KMS-11 (cell line): ENCODE measurements at regions not wholly inside any gene's neighbourhood (a gene's known extent, or its start where the extent isn't known, plus 50 kb on each side); places are given as distances from the start of the nearest gene placed in this dataset.

Experiments used
- H2AFZ ChIP-seq: fragments of 200-600 bp; sonication (generic); 2 replicates; pipeline ENCODE4 v1.6.1; 2016; ENCODE audit warnings: antibody characterized with exemption, mixed run types, low read depth
- H3K27ac ChIP-seq: fragments of 200-600 bp; sonication (generic); 2 replicates; pipeline ENCODE4 v1.6.1; 2016; ENCODE audit warnings: mild to moderate bottlenecking, mixed run types
- H3K27me3 ChIP-seq: fragments of 200-600 bp; sonication (generic); 2 replicates; pipeline ENCODE4 v1.6.1; 2017; ENCODE audit warnings: mild to moderate bottlenecking, low read depth, mixed run types, moderate library complexity; ENCODE audit not compliant: insufficient read depth
- H3K36me3 ChIP-seq: fragments of 200-600 bp; sonication (generic); 2 replicates; pipeline ENCODE4 v1.6.1; 2017; ENCODE audit warnings: mild to moderate bottlenecking, mixed run types; ENCODE audit not compliant: insufficient read depth
- H3K4me1 ChIP-seq: fragments of 200-600 bp; sonication (generic); 2 replicates; pipeline ENCODE4 v1.6.1; 2016; ENCODE audit warnings: mild to moderate bottlenecking, low read depth, mixed run types; ENCODE audit not compliant: poor library complexity, severe bottlenecking
- H3K4me2 ChIP-seq: fragments of 200-600 bp; sonication (generic); 2 replicates; pipeline ENCODE4 v1.7.0; 2016; ENCODE audit warnings: mild to moderate bottlenecking, mixed run types
- H3K4me3 ChIP-seq: fragments of 200-600 bp; sonication (generic); IDR thresholded peaks from 2 replicates; pipeline ENCODE4 v1.6.1; 2017; ENCODE audit warnings: low read depth, low read length, mixed read lengths; ENCODE audit not compliant: insufficient read depth
- H3K79me2 ChIP-seq: fragments of 200-600 bp; sonication (generic); 2 replicates; pipeline ENCODE4 v1.6.1; 2016; ENCODE audit warnings: low read depth, mixed run types; ENCODE audit not compliant: insufficient read depth
- H3K9ac ChIP-seq: fragments of 200-600 bp; sonication (generic); 2 replicates; pipeline ENCODE4 v1.6.1; 2016; ENCODE audit warnings: mild to moderate bottlenecking, mixed run types
- H4K20me1 ChIP-seq: fragments of 200-600 bp; sonication (generic); 2 replicates; pipeline ENCODE4 v1.6.1; 2016; ENCODE audit warnings: mild to moderate bottlenecking, mixed run types; ENCODE audit not compliant: insufficient read depth
- CTCF ChIP-seq: fragments of 200-600 bp; sonication (generic); conservative IDR thresholded peaks from 2 replicates; pipeline ENCODE4 v1.6.1; 2017; ENCODE audit warnings: low read depth, mild to moderate bottlenecking, antibody characterized with exemption, low read length, moderate library complexity, mixed read lengths

- no peaks in the 10 kb centered on the region for H3K79me2 ChIP-seq
- H3K27me3 ChIP-seq: no peaks in the 10 kb centered on the region
- H3K36me3 ChIP-seq: no peaks in the 10 kb centered on the region
- H3K4me1 ChIP-seq: no peaks in the 10 kb centered on the region
- no peak overlapping the region for H2AFZ ChIP-seq
- TF ChIP-seq CTCF: no peak
- H4K20me1 ChIP-seq: no peaks in the 10 kb centered on the region
- H3K4me2 ChIP-seq: no peak overlapping the region
- H3K4me3 ChIP-seq: no peak overlapping the region
- no peak overlapping the region for H3K27ac ChIP-seq
- H3K9ac ChIP-seq: no peak overlapping the region
These were observed 238.5 kb downstream of the SOX9 start for GRCh38 chr17:72359274-72359673.

DNA sequence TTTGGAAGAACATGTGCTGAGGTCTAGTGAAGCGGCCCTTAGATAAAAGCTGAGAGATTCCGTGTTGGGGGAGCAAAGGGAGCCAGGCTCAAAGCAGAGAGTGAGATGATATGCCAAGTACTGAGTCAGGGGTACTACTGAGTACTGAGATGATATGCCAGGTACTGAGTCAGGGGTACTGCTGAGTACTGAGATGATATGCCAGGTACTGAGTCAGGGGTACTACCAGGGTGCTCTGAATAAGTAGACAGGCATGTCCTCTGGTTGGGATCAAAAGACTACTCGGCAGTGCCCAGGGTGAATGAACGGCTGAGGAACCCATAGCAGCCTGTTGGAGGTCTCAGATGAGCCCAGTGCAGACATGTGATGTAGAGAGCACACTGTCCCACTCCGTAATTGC lies 239.0 kb downstream of the SOX9 start:
- Histone ChIP-seq H3K9ac (no peak overlapping the region), H3K27ac (no peak overlapping the region), H3K36me3 (no peaks in the 10 kb centered on the region), H3K4me2 (no peak overlapping the region), H3K4me3 (no peak overlapping the region), H2AFZ (no peak overlapping the region), H4K20me1 (no peaks in the 10 kb centered on the region), H3K79me2 (no peaks in the 10 kb centered on the region), H3K27me3 (no peaks in the 10 kb centered on the region), H3K4me1 (no peaks in the 10 kb centered on the region)
- no peak for TF ChIP-seq CTCF

GRCh38 chr17:72360386-72360940 lies 239.6 kb downstream of the SOX9 start:
- Histone ChIP-seq H3K4me2 (no peak overlapping the region), H3K4me1 (no peaks in the 10 kb centered on the region), H3K4me3 (no peak overlapping the region), H3K27ac (no peak overlapping the region), H3K27me3 (no peaks in the 10 kb centered on the region), H3K36me3 (no peaks in the 10 kb centered on the region), H3K79me2 (no peaks in the 10 kb centered on the region), H3K9ac (no peak overlapping the region), H4K20me1 (no peaks in the 10 kb centered on the region), H2AFZ (no peak overlapping the region)
- no peak for TF ChIP-seq CTCF

- H3K4me3 ChIP-seq: no peak overlapping the region
- H3K36me3 ChIP-seq: no peaks in the 10 kb centered on the region
- H3K4me2 ChIP-seq: no peak overlapping the region
- no peaks in the 10 kb centered on the region for H4K20me1 ChIP-seq
- H3K27me3 ChIP-seq: no peaks in the 10 kb centered on the region
- no peak overlapping the region for H2AFZ ChIP-seq
- no peaks in the 10 kb centered on the region for H3K79me2 ChIP-seq
- H3K9ac ChIP-seq: no peak overlapping the region
- no peak for TF ChIP-seq CTCF
- no peak overlapping the region for H3K27ac ChIP-seq
- H3K4me1 ChIP-seq: no peaks in the 10 kb centered on the region
These were observed 241.1 kb downstream of the SOX9 start for GRCh38 chr17:72361892-72362291.
